Peyer's patch (tissue), 4 donors: ENCODE measurements at regions not wholly inside any gene's neighbourhood (a gene's known extent, or its start where the extent isn't known, plus 50 kb on each side); places are given as distances from the start of the nearest gene placed in this dataset.

Experiments
- CTCF ChIP-seq, 6 experiments: fragments of 450-650 bp in 4 of 6; fragments of 200-600 bp in 2 of 6; sonication (generic) in 1 of 6; IDR thresholded peaks; one replicate each; pipeline ENCODE4 v1.5.1; 2017 to 2019; ENCODE audit warnings: antibody characterized with exemption in 6 of 6, mild to moderate bottlenecking in 3 of 6, moderate library complexity in 1 of 6
- POLR2A ChIP-seq, 2 donors: fragments of 450-650 bp; IDR thresholded peaks; one replicate each; pipeline ENCODE4 v1.5.1; 2017; ENCODE audit warnings: antibody characterized with exemption in 2 of 2, mild to moderate bottlenecking in 2 of 2, moderate library complexity in 2 of 2

GRCh38 chr5:39539470-39539869 lies 114.7 kb upstream of the DAB2 start:
- TF ChIP-seq CTCF (IDR thresholded peaks at IDR 0.05): no peak
- TF ChIP-seq POLR2A (IDR thresholded peaks at IDR 0.05): no peak
